OCI-LY1 (cell line): ENCODE measurements at regions not wholly inside any gene's neighbourhood (a gene's known extent, or its start where the extent isn't known, plus 50 kb on each side); places are given as distances from the start of the nearest gene placed in this dataset.

Experiments
- H2AFZ ChIP-seq: fragments of 200-600 bp; sonication (generic), shearing (Covaris generic); 2 replicates; pipeline ENCODE4 v1.6.0; 2014; ENCODE audit warnings: antibody characterized with exemption, mild to moderate bottlenecking, low read length
- H3F3A ChIP-seq: fragments of 200-600 bp; sonication (generic), shearing (Covaris generic); 2 replicates; pipeline ENCODE4 v1.6.0; 2014; ENCODE audit warnings: mild to moderate bottlenecking, antibody characterized with exemption, low read length, moderate library complexity; ENCODE audit not compliant: insufficient read depth
- H3K27ac ChIP-seq: fragments of 200-600 bp; sonication (generic); 2 replicates; pipeline ENCODE4 v1.5.1; 2014; ENCODE audit warnings: low read length, mixed run types, mild to moderate bottlenecking, low read depth; ENCODE audit not compliant: poor library complexity, severe bottlenecking
- H3K27me3 ChIP-seq: fragments of 200-600 bp; sonication (generic); 2 replicates; pipeline ENCODE4 v1.6.0; 2014; ENCODE audit warnings: antibody characterized with exemption, mild to moderate bottlenecking, low read length, moderate library complexity; ENCODE audit not compliant: insufficient read depth
- H3K36me3 ChIP-seq: fragments of 200-600 bp; sonication (generic); 2 replicates; pipeline ENCODE4 v1.6.1; 2014; ENCODE audit warnings: mild to moderate bottlenecking, antibody characterized with exemption, low read length, moderate library complexity, mixed read lengths; ENCODE audit not compliant: insufficient read depth
- H3K4me1 ChIP-seq: fragments of 200-600 bp; sonication (generic); 2 replicates; pipeline ENCODE4 v1.5.1; 2014; ENCODE audit warnings: mild to moderate bottlenecking, low read length, moderate library complexity; ENCODE audit not compliant: insufficient read depth, severe bottlenecking
- H3K4me2 ChIP-seq: fragments of 200-600 bp; sonication (generic), shearing (Covaris generic); 2 replicates; pipeline ENCODE4 v1.6.1; 2014; ENCODE audit warnings: low read length
- H3K4me3 ChIP-seq: fragments of 200-600 bp; sonication (generic); 2 replicates; pipeline ENCODE4 v1.5.1; 2014; ENCODE audit warnings: low read length, low read depth, mild to moderate bottlenecking, mixed read lengths; ENCODE audit not compliant: poor library complexity, severe bottlenecking
- H3K79me2 ChIP-seq: fragments of 200-600 bp; shearing (Covaris generic); 2 replicates; pipeline ENCODE4 v1.6.1; 2016; ENCODE audit warnings: mixed run types, low read length, mixed read lengths; ENCODE audit not compliant: insufficient read depth
- H3K9ac ChIP-seq: fragments of 200-600 bp; sonication (generic), shearing (Covaris generic); 2 replicates; pipeline ENCODE4 v1.6.1; 2014; ENCODE audit warnings: mild to moderate bottlenecking, low read length, mixed read lengths
- H3K9me2 ChIP-seq: fragments of 200-600 bp; sonication (generic), shearing (Covaris generic); 2 replicates; pipeline ENCODE4 v1.6.1; 2014; ENCODE audit warnings: low read depth, mild to moderate bottlenecking, low read length, mixed read lengths
- H3K9me3 ChIP-seq: fragments of 200-600 bp; shearing (Covaris generic); 2 replicates; pipeline ENCODE4 v1.6.1; 2014; ENCODE audit warnings: low read length, mixed read lengths
- H4K20me1 ChIP-seq: fragments of 200-600 bp; sonication (generic), shearing (Covaris generic); 2 replicates; pipeline ENCODE4 v1.6.0; 2016; ENCODE audit warnings: mild to moderate bottlenecking, low read length; ENCODE audit not compliant: insufficient read depth
- EZH2 ChIP-seq: fragments of 200-600 bp; sonication (generic), shearing (Covaris generic); IDR thresholded peaks from 2 replicates; pipeline ENCODE4 v1.8.0; 2017; ENCODE audit warnings: borderline replicate concordance, mixed run types, mild to moderate bottlenecking, antibody characterized with exemption, low read length, moderate library complexity, mixed read lengths
- TF ChIP-seq, protein P1 (sequence below): fragments of 200-600 bp; sonication (generic), shearing (Covaris generic); IDR thresholded peaks from 2 replicates; pipeline ENCODE4 v1.5.1; 2017; ENCODE audit warnings: mild to moderate bottlenecking, antibody characterized with exemption, low read length, moderate library complexity, mixed read lengths

DNA sequence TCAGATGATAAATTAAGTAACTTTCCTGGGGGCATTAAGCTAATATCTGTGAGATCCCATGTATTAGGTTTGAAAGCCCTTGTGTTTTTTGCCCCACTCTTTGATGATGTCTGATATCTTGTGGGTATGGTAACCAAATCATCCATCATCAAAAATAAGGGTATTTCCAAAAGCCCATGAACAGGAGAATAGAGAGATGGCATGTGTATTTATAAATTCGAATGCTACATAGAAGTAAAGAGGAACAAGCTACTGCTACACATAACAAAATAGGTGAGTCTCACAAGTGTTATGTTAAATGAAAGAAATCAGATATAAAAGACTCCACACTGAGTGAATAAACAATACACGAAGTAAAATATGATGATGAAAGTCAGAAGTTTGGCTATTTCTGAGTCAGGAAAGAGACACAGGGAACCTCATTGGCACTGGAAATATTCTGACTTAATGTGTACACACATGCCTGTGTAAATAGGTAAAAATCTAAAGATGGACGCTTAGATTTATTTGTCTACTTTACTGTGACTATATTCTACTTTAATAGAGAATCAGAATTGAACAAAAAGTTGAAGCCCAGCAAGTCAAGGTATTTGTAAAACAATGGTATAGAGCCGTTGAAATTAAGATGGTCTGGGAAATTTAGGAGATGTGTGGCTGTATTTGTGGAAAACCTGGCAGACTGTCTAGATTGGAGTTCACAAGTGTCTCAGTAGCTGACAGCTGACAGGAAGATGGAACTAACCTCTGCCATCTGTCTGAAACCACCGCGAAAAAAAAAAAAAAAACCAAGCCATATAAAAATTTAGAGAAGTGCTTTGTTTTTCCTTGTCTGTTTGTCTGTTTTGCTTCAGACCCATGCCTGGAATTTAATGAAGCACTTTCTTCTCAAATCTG, 111.0 kb upstream of the TGFBR2 start:
- H3K27me3 ChIP-seq: no peaks in the 10 kb centered on the region
- no peaks in the 10 kb centered on the region for H4K20me1 ChIP-seq
- H3K9ac ChIP-seq: no peak overlapping the region
- no peak overlapping the region for H2AFZ ChIP-seq
- peaks cover 13% of the 10 kb centered on the region for H3K4me1 ChIP-seq
- no peaks in the 10 kb centered on the region for H3F3A ChIP-seq
- H3K27ac ChIP-seq: no peak overlapping the region
- H3K36me3 ChIP-seq: no peaks in the 10 kb centered on the region
- H3K9me2 ChIP-seq: no peaks in the 10 kb centered on the region
- no peaks in the 10 kb centered on the region for H3K79me2 ChIP-seq
- H3K4me3 ChIP-seq: no peak overlapping the region
- no peaks in the 10 kb centered on the region for H3K9me3 ChIP-seq
- no peak overlapping the region; the same call in 1 of the 2 replicates for H3K4me2 ChIP-seq
- no peak for TF ChIP-seq EZH2
- TF ChIP-seq, protein P1, sequence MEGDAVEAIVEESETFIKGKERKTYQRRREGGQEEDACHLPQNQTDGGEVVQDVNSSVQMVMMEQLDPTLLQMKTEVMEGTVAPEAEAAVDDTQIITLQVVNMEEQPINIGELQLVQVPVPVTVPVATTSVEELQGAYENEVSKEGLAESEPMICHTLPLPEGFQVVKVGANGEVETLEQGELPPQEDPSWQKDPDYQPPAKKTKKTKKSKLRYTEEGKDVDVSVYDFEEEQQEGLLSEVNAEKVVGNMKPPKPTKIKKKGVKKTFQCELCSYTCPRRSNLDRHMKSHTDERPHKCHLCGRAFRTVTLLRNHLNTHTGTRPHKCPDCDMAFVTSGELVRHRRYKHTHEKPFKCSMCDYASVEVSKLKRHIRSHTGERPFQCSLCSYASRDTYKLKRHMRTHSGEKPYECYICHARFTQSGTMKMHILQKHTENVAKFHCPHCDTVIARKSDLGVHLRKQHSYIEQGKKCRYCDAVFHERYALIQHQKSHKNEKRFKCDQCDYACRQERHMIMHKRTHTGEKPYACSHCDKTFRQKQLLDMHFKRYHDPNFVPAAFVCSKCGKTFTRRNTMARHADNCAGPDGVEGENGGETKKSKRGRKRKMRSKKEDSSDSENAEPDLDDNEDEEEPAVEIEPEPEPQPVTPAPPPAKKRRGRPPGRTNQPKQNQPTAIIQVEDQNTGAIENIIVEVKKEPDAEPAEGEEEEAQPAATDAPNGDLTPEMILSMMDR: no peak

DNA sequence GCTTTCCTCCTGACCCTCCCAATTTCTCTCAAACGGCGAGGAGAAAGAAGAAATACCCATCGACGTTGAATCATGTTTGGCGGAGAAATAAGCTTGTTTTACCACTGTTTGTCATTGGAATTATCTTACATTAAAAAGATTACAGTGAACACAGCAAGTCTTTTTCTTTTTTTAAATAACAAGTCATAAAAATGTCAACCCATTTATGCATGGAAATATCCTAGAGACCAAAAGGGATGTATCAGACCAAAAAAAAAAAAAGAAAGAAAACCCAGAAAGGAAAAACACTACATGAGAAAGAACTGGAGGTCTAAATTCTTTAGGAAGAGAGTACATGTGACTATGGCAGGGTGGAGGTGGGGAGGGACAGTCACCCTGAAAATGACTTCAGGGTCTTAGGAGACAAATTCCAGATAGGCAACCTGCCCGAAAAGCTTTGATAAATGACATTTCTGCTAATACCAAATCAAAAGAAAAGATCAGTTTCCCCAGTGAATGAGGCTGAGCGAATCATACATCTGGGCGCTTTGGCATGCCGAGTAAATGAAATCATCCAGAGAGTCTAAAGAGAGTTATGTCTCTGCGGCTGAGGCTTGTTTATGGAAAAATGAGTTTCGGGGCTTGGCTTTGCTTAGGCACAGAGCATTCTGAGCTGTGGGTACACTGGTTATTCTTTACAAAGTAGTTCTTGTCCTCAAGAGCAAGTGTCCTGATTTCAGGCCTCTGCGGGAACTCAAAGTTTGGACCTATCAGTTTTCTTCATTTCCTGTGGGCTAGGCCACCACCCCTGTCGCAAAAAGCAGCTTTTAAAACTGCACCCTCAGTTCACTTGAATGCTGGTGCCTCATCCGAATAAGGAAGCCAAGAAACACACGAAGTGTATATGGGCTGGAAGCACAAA, 110.1 kb upstream of the TGFBR2 start:
- no peaks in the 10 kb centered on the region for H3K27me3 ChIP-seq
- H3K4me3 ChIP-seq: no peak overlapping the region
- H3K9me2 ChIP-seq: no peaks in the 10 kb centered on the region
- H3K9me3 ChIP-seq: no peaks in the 10 kb centered on the region
- no peaks in the 10 kb centered on the region for H3K36me3 ChIP-seq
- H3K4me1 ChIP-seq: peaks cover 13% of the 10 kb centered on the region
- TF ChIP-seq EZH2: no peak
- TF ChIP-seq, protein P1: no peak
- H3K9ac ChIP-seq: no peak overlapping the region
- no peak overlapping the region for H2AFZ ChIP-seq
- H3K79me2 ChIP-seq: no peaks in the 10 kb centered on the region
- H4K20me1 ChIP-seq: no peaks in the 10 kb centered on the region
- H3K4me2 ChIP-seq: no peak overlapping the region; the same call in 1 of the 2 replicates
- no peak overlapping the region for H3K27ac ChIP-seq
- H3F3A ChIP-seq: no peaks in the 10 kb centered on the region

DNA sequence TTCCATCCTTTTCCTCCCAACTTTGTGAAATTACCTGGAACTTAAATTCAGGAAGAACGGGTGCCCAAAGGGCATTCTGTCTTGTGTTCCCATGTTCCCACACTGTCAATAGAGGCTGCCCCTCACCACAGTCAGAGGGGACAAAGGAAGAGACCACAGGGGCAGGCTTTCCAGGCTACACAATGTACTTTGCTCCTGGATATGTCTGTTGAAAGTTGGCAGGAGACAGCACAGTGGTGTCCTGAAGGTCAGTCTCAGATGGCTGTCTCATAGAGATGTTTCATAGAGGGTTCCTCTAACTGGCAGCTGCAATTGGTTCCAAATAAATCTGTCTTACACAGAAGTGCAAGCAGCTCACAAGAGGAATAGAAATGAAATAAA, 107.8 kb upstream of the TGFBR2 start:
- Histone ChIP-seq H3K27ac (no peak overlapping the region), H3K4me1 (peaks cover 13% of the 10 kb centered on the region), H4K20me1 (no peaks in the 10 kb centered on the region), H3K4me3 (no peak overlapping the region), H3K27me3 (no peaks in the 10 kb centered on the region), H2AFZ (no peak overlapping the region), H3K79me2 (no peaks in the 10 kb centered on the region), H3K4me2 (no peak overlapping the region), H3K36me3 (no peaks in the 10 kb centered on the region), H3K9ac (no peak overlapping the region), H3K9me2 (no peaks in the 10 kb centered on the region), H3F3A (no peaks in the 10 kb centered on the region), H3K9me3 (no peaks in the 10 kb centered on the region)
- no peak for TF ChIP-seq EZH2
- TF ChIP-seq, protein P1: no peak
